Right hindlimb (tissue), 1 donor: ENCODE measurements at regions not wholly inside any gene's neighbourhood (a gene's known extent, or its start where the extent isn't known, plus 50 kb on each side); places are given as distances from the start of the nearest gene placed in this dataset.
"Not testable (repeated sequence)": the region's sequence is repeated elsewhere in the genome, so short reads cannot be mapped to it uniquely, and the experiment has no call there.

Source experiments
- DNase-seq: peaks from one replicate; pipeline ENCODE4 v3.0.0-alpha.2; 2018

- DNase-seq: no peak
Measured at GRCh38 chr11:134612140-134613030, 200.3 kb upstream of the B3GAT1 start.

GRCh38 chr11:134611537-134611936 is 199.5 kb upstream of the B3GAT1 start:
- DNase-seq: no peak

GRCh38 chr11:134610116-134610910 is 198.3 kb upstream of the B3GAT1 start:
- no peak for DNase-seq

GRCh38 chr11:134609361-134610115 is 197.5 kb upstream of the B3GAT1 start:
- no peak for DNase-seq

- no peak for DNase-seq
Measured at GRCh38 chr11:134607963-134608750, 196.1 kb upstream of the B3GAT1 start.

GRCh38 chr11:134606251-134606650 is 194.2 kb upstream of the B3GAT1 start:
- no peak for DNase-seq

GRCh38 chr11:134604886-134605285 is 192.8 kb upstream of the B3GAT1 start:
- no peak for DNase-seq

- DNase-seq: peak; percentile 34
Measured at GRCh38 chr11:134599299-134599771, 187.3 kb upstream of the B3GAT1 start.

- no peak for DNase-seq
Measured at GRCh38 chr11:134598368-134598767, 186.3 kb upstream of the B3GAT1 start.

GRCh38 chr11:134597452-134597851 is 185.4 kb upstream of the B3GAT1 start:
- no peak for DNase-seq

GRCh38 chr11:134596404-134596803 is 184.4 kb upstream of the B3GAT1 start:
- DNase-seq: no peak

- no peak for DNase-seq
Measured at GRCh38 chr11:134592391-134592990, 180.4 kb upstream of the B3GAT1 start.

- DNase-seq: no peak
Measured at GRCh38 chr11:134591338-134591737, 179.3 kb upstream of the B3GAT1 start.

GRCh38 chr11:134589129-134589528 is 177.1 kb upstream of the B3GAT1 start:
- no peak for DNase-seq

GRCh38 chr11:134588460-134589110 is 176.5 kb upstream of the B3GAT1 start:
- DNase-seq: not testable (repeated sequence)

GRCh38 chr11:134587345-134587744 is 175.3 kb upstream of the B3GAT1 start:
- no peak for DNase-seq

- DNase-seq: no peak
Measured at GRCh38 chr11:134586726-134587125, 174.7 kb upstream of the B3GAT1 start.

GRCh38 chr11:134585666-134586610 is 173.9 kb upstream of the B3GAT1 start:
- no peak for DNase-seq

GRCh38 chr11:134584706-134585445 is 172.8 kb upstream of the B3GAT1 start:
- no peak for DNase-seq
